ENCODE measurements at regions not wholly inside any gene's neighbourhood (a gene's known extent, or its start where the extent isn't known, plus 50 kb on each side); places are given as distances from the start of the nearest gene placed in this dataset.

DNA sequence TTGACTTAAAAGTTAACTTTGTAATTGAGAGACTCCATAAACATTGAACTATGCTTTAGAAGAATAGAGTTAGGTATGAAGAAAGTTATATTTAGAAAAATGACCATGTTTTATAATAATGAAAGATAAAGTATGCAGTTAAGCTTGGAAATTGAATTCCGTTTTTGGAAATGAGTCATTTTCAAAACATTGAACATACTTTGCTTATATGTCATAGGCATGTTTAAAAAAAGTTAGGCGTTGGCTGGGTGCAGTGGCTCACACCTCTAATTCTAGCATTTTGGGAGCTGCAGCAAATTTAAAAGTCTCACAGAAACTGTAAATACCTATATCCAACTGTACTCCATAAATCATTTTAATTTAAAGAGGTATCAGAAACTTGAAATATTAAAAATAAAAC is 607.4 kb downstream of the CBLN2 start:
- H3K79me1 ChIP-seq (ENCODE audit: low read length): no peaks in the 10 kb centered on the region
- no peak overlapping the region for H2BK120ac ChIP-seq (ENCODE audit: low read depth, low read length)
- no peak overlapping the region for H3K9ac ChIP-seq (ENCODE audit: low read length)
- H3K4me1 ChIP-seq (ENCODE audit: control insufficient read depth, low read depth, low read length): no peaks in the 10 kb centered on the region
- H3K56ac ChIP-seq (ENCODE audit: low read length): no peak overlapping the region
- H2BK15ac ChIP-seq (replicated peaks; ENCODE audit: low read depth): no peak overlapping the region
- H2AK5ac ChIP-seq (ENCODE audit: low read length): no peak overlapping the region
- no peak overlapping the region for H3K27ac ChIP-seq (ENCODE audit: low read depth, low read length)
- no peak overlapping the region for H3K4me3 ChIP-seq (ENCODE audit: low read length)
- 100% methylated on average over 1 of the region's 2 CpGs for WGBS (ENCODE audit: extremely low coverage, insufficient coverage, low lambda C conversion rate)
- no peak for DNase-seq
- H4K5ac ChIP-seq (ENCODE audit: low read length): no peak overlapping the region
- no peak overlapping the region for H3K23ac ChIP-seq (ENCODE audit: low read length)
- no peak overlapping the region for H3K4me2 ChIP-seq (ENCODE audit: low read length)
- no peaks in the 10 kb centered on the region for H3K36me3 ChIP-seq (ENCODE audit: control insufficient read depth, insufficient read depth, low read length)
- H4K8ac ChIP-seq (ENCODE audit: low read depth, low read length): no peak overlapping the region
- H3K18ac ChIP-seq (ENCODE audit: low read length): no peak overlapping the region
- H3K4ac ChIP-seq (ENCODE audit: low read depth, low read length): no peak overlapping the region
- H3K27me3 ChIP-seq (ENCODE audit: insufficient read depth, low read length, poor library complexity): no peaks in the 10 kb centered on the region
- no peak overlapping the region for H2BK5ac ChIP-seq (ENCODE audit: low read length)
- H3K79me2 ChIP-seq (ENCODE audit: control insufficient read depth, insufficient read depth, low read length): no peaks in the 10 kb centered on the region

DNA sequence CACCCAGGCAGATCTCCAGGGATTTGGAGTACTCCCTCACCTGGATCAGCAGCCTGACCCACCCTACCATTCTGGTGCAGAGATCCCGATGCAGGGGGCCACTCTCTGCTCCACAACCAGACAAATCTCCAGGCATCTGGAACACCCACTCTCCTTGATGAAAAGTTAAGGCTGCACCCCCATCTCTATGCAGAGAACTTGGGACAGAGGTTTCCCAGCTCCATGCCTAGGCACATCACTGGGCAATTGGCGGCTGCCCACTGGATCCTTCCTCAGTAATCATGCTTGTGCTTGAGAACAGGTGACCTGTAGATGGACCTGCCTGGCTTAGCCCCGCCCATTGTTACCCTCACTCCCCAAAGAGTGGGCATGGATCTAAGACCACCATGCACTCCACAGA is 624.9 kb downstream of the CBLN2 start:
- Histone ChIP-seq H3K4ac (ENCODE audit: low read depth, low read length) (no peak overlapping the region), H3K4me3 (ENCODE audit: low read length) (no peak overlapping the region), H2AK5ac (ENCODE audit: low read length) (no peak overlapping the region), H3K4me2 (ENCODE audit: low read length) (no peak overlapping the region), H3K56ac (ENCODE audit: low read length) (no peak overlapping the region), H2BK5ac (ENCODE audit: low read length) (no peak overlapping the region), H2BK120ac (ENCODE audit: low read depth, low read length) (no peak overlapping the region), H3K18ac (ENCODE audit: low read length) (no peak overlapping the region), H4K5ac (ENCODE audit: low read length) (no peak overlapping the region), H3K23ac (ENCODE audit: low read length) (no peak overlapping the region), H3K9ac (ENCODE audit: low read length) (no peak overlapping the region), H3K27me3 (ENCODE audit: insufficient read depth, low read length, poor library complexity) (no peaks in the 10 kb centered on the region), H3K79me2 (ENCODE audit: control insufficient read depth, insufficient read depth, low read length) (no peaks in the 10 kb centered on the region), H3K36me3 (ENCODE audit: control insufficient read depth, insufficient read depth, low read length) (no peaks in the 10 kb centered on the region), H3K27ac (ENCODE audit: low read depth, low read length) (no peak overlapping the region), H4K8ac (ENCODE audit: low read depth, low read length) (no peak overlapping the region), H3K79me1 (ENCODE audit: low read length) (no peaks in the 10 kb centered on the region), H2BK15ac (replicated peaks; ENCODE audit: low read depth) (no peak overlapping the region), H3K4me1 (ENCODE audit: control insufficient read depth, low read depth, low read length) (no peaks in the 10 kb centered on the region)
- no peak for DNase-seq
- no CpG with 5 or more reads among the region's 3 CpGs for WGBS (ENCODE audit: extremely low coverage, insufficient coverage, low lambda C conversion rate)

DNA sequence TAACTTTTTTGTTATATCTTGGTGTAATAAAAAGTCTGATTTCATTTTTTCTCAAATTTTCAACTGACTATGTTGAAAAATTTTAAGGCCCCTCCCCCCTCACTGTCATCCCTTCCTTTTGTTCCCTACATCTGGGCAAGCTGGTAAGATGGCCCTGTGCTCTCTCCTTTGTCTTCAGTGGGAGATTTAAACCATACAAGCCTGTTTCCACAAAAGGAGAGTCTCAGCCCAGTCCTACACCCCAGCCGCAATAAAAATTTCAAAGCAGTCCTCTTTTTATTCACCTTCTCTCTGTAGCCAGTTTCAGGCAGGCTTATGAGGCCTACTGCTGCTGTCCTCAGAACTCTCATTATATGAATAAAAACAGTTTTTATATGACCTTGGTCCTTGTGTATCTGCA is 630.5 kb downstream of the CBLN2 start:
- H3K4me3 ChIP-seq (ENCODE audit: low read length): no peak overlapping the region
- H3K79me1 ChIP-seq (ENCODE audit: low read length): no peaks in the 10 kb centered on the region
- H3K23ac ChIP-seq (ENCODE audit: low read length): no peak overlapping the region
- no peak overlapping the region for H3K4ac ChIP-seq (ENCODE audit: low read depth, low read length)
- no peak overlapping the region for H2AK5ac ChIP-seq (ENCODE audit: low read length)
- H3K36me3 ChIP-seq (ENCODE audit: control insufficient read depth, insufficient read depth, low read length): no peaks in the 10 kb centered on the region
- no peak overlapping the region for H3K56ac ChIP-seq (ENCODE audit: low read length)
- H2BK5ac ChIP-seq (ENCODE audit: low read length): no peak overlapping the region
- H3K18ac ChIP-seq (ENCODE audit: low read length): no peak overlapping the region
- H3K4me1 ChIP-seq (ENCODE audit: control insufficient read depth, low read depth, low read length): no peaks in the 10 kb centered on the region
- no peaks in the 10 kb centered on the region for H3K27me3 ChIP-seq (ENCODE audit: insufficient read depth, low read length, poor library complexity)
- no peak overlapping the region for H3K4me2 ChIP-seq (ENCODE audit: low read length)
- H4K5ac ChIP-seq (ENCODE audit: low read length): no peak overlapping the region
- H4K8ac ChIP-seq (ENCODE audit: low read depth, low read length): no peak overlapping the region
- no peak overlapping the region for H3K9ac ChIP-seq (ENCODE audit: low read length)
- no peak overlapping the region for H2BK15ac ChIP-seq (replicated peaks; ENCODE audit: low read depth)
- WGBS (ENCODE audit: extremely low coverage, insufficient coverage, low lambda C conversion rate): no CpG with 5 or more reads among the region's 1 CpG
- no peaks in the 10 kb centered on the region for H3K79me2 ChIP-seq (ENCODE audit: control insufficient read depth, insufficient read depth, low read length)
- no peak overlapping the region for H2BK120ac ChIP-seq (ENCODE audit: low read depth, low read length)
- H3K27ac ChIP-seq (ENCODE audit: low read depth, low read length): no peak overlapping the region
- no peak for DNase-seq

DNA sequence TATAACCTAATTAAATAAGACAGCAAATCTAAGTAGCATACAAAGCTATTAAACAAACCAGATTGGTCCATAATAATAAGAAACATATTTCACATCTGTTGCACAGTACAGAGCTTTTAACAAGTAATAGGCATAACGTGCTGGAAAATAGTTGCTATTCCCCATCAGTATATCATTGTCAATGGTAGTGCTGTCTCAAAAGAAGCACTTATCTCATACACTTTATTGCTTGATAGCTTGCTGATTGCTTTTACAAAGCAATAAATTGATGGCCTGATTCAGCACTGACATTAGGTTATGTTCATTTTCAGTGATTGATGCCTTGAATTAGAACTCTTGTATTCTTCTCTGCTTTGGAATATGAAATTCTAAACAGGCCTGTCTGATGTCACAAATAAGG is 641.7 kb downstream of the CBLN2 start:
- no peak for DNase-seq
- no peaks in the 10 kb centered on the region for H3K27me3 ChIP-seq (ENCODE audit: insufficient read depth, low read length, poor library complexity)
- H3K4me3 ChIP-seq (ENCODE audit: low read length): no peak overlapping the region
- H4K5ac ChIP-seq (ENCODE audit: low read length): no peak overlapping the region
- no peak overlapping the region for H3K23ac ChIP-seq (ENCODE audit: low read length)
- WGBS (ENCODE audit: extremely low coverage, insufficient coverage, low lambda C conversion rate): no CpG with 5 or more reads among the region's 1 CpG
- H3K4me1 ChIP-seq (ENCODE audit: control insufficient read depth, low read depth, low read length): no peaks in the 10 kb centered on the region
- no peaks in the 10 kb centered on the region for H3K36me3 ChIP-seq (ENCODE audit: control insufficient read depth, insufficient read depth, low read length)
- H2BK15ac ChIP-seq (replicated peaks; ENCODE audit: low read depth): no peak overlapping the region
- no peak overlapping the region for H4K8ac ChIP-seq (ENCODE audit: low read depth, low read length)
- no peaks in the 10 kb centered on the region for H3K79me2 ChIP-seq (ENCODE audit: control insufficient read depth, insufficient read depth, low read length)
- no peaks in the 10 kb centered on the region for H3K79me1 ChIP-seq (ENCODE audit: low read length)
- H2BK5ac ChIP-seq (ENCODE audit: low read length): no peak overlapping the region
- H3K4me2 ChIP-seq (ENCODE audit: low read length): no peak overlapping the region
- H3K18ac ChIP-seq (ENCODE audit: low read length): no peak overlapping the region
- no peak overlapping the region for H3K9ac ChIP-seq (ENCODE audit: low read length)
- H3K27ac ChIP-seq (ENCODE audit: low read depth, low read length): no peak overlapping the region
- H3K56ac ChIP-seq (ENCODE audit: low read length): no peak overlapping the region
- no peak overlapping the region for H2AK5ac ChIP-seq (ENCODE audit: low read length)
- H2BK120ac ChIP-seq (ENCODE audit: low read depth, low read length): no peak overlapping the region
- H3K4ac ChIP-seq (ENCODE audit: low read depth, low read length): no peak overlapping the region

DNA sequence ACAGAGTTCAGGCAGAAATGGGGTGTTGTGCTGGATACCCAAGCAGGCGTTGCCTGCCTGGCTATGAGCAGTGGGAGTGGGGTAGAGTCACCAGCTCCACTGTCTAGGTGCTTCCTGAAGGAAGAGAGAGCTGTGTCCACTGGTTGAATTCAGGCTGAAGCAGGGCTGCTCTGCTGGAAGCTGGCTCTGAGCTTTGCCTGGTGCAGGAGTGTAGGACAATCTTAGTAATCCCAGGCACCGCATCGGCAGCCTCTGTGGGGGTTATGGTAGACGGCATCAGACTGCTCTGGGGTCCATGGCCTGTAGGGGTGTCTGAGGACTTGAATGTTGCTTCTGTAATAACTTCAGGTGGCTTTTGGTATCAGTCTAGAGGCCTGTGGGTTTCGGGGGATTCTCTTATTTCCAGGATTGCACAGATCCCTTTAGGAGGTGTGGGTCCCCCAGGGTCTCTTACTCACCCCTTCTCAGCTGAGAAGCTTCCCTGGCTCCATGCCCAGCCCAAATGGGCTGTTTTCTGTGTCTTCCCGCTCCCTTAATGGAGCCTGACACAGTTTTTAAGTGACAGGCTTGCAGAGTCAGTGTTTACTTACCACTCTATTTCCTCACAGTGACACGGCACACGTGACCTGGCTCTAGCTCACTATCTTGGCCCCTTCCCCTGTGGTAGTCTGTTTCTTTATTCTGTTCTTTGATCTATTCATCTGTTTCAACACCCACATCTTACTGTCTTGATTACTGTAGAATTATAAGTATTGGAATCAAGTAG is 644.3 kb downstream of the CBLN2 start:
- Histone ChIP-seq H3K27me3 (ENCODE audit: insufficient read depth, low read length, poor library complexity) (no peaks in the 10 kb centered on the region), H3K4ac (ENCODE audit: low read depth, low read length) (no peak overlapping the region), H3K56ac (ENCODE audit: low read length) (no peak overlapping the region), H3K4me2 (ENCODE audit: low read length) (no peak overlapping the region), H3K18ac (ENCODE audit: low read length) (no peak overlapping the region), H3K23ac (ENCODE audit: low read length) (no peak overlapping the region), H3K36me3 (ENCODE audit: control insufficient read depth, insufficient read depth, low read length) (no peaks in the 10 kb centered on the region), H3K27ac (ENCODE audit: low read depth, low read length) (no peak overlapping the region), H2AK5ac (ENCODE audit: low read length) (no peak overlapping the region), H4K8ac (ENCODE audit: low read depth, low read length) (no peak overlapping the region), H3K4me3 (ENCODE audit: low read length) (no peak overlapping the region), H4K5ac (ENCODE audit: low read length) (no peak overlapping the region), H2BK5ac (ENCODE audit: low read length) (no peak overlapping the region), H3K79me1 (ENCODE audit: low read length) (no peaks in the 10 kb centered on the region), H3K4me1 (ENCODE audit: control insufficient read depth, low read depth, low read length) (no peaks in the 10 kb centered on the region), H3K79me2 (ENCODE audit: control insufficient read depth, insufficient read depth, low read length) (no peaks in the 10 kb centered on the region), H2BK120ac (ENCODE audit: low read depth, low read length) (no peak overlapping the region), H2BK15ac (replicated peaks; ENCODE audit: low read depth) (no peak overlapping the region), H3K9ac (ENCODE audit: low read length) (no peak overlapping the region)
- no peak for DNase-seq
- WGBS (ENCODE audit: extremely low coverage, insufficient coverage, low lambda C conversion rate): no CpG with 5 or more reads among the region's 8 CpGs

DNA sequence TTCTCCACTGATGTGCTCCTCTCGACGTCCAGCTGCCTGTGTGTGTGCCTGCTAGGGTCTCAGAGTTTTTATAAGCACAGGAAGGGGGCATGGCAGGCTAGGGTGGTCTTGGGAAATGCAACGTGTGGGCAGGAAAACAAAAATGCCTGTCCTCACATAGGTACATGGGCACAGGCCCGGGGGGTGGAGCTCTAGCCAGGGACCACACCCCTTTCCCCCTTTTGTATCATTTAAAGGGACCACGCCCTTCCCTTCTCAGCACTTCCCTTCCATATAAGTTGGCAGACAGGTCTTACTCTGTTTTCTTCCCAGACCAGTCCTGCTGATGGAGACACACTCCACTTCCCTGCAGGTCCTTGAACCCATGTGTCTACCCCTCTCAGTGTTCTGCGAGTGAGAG is 645.0 kb downstream of the CBLN2 start:
- Histone ChIP-seq H4K8ac (ENCODE audit: low read depth, low read length) (no peak overlapping the region), H3K27me3 (ENCODE audit: insufficient read depth, low read length, poor library complexity) (no peaks in the 10 kb centered on the region), H3K79me1 (ENCODE audit: low read length) (no peaks in the 10 kb centered on the region), H2AK5ac (ENCODE audit: low read length) (no peak overlapping the region), H3K36me3 (ENCODE audit: control insufficient read depth, insufficient read depth, low read length) (no peaks in the 10 kb centered on the region), H3K9ac (ENCODE audit: low read length) (no peak overlapping the region), H3K4me3 (ENCODE audit: low read length) (no peak overlapping the region), H2BK5ac (ENCODE audit: low read length) (no peak overlapping the region), H3K18ac (ENCODE audit: low read length) (no peak overlapping the region), H3K56ac (ENCODE audit: low read length) (no peak overlapping the region), H3K27ac (ENCODE audit: low read depth, low read length) (no peak overlapping the region), H3K4me2 (ENCODE audit: low read length) (no peak overlapping the region), H2BK15ac (replicated peaks; ENCODE audit: low read depth) (no peak overlapping the region), H4K5ac (ENCODE audit: low read length) (no peak overlapping the region), H2BK120ac (ENCODE audit: low read depth, low read length) (no peak overlapping the region), H3K79me2 (ENCODE audit: control insufficient read depth, insufficient read depth, low read length) (no peaks in the 10 kb centered on the region), H3K4me1 (ENCODE audit: control insufficient read depth, low read depth, low read length) (no peaks in the 10 kb centered on the region), H3K23ac (ENCODE audit: low read length) (no peak overlapping the region), H3K4ac (ENCODE audit: low read depth, low read length) (no peak overlapping the region)
- no CpG with 5 or more reads among the region's 6 CpGs for WGBS (ENCODE audit: extremely low coverage, insufficient coverage, low lambda C conversion rate)
- no peak for DNase-seq
